Amygdala (tissue), 56 donors: ENCODE measurements at regions not wholly inside any gene's neighbourhood (a gene's known extent, or its start where the extent isn't known, plus 50 kb on each side); places are given as distances from the start of the nearest gene placed in this dataset.
"Not testable (repeated sequence)": the region's sequence is repeated elsewhere in the genome, so short reads cannot be mapped to it uniquely, and the experiment has no call there.

ENCODE experiments used
- DNase-seq, 56 donors: peaks; one replicate each; lab custom pipeline; 2025; lab: John Stamatoyannopoulos, UW

DNA sequence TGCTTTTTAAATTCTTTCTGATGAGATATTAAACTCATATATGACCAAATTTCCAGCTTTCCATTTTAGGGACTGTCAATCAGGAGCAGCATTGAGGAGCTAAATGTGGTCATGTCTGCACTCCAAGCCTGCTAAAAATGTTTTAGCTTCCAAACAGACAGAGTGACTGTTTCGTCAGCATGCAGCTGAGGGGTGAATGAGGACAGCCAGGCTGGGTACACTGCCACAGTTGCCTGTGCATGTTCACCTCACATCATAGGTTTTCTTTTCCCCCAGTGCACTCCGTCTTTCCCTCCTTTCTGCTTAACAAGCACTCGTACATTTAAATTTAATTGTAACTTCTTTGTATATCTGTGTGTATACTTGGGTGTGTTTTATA is 138.1 kb downstream of the ARRDC3 start:
- no peak for DNase-seq

DNA sequence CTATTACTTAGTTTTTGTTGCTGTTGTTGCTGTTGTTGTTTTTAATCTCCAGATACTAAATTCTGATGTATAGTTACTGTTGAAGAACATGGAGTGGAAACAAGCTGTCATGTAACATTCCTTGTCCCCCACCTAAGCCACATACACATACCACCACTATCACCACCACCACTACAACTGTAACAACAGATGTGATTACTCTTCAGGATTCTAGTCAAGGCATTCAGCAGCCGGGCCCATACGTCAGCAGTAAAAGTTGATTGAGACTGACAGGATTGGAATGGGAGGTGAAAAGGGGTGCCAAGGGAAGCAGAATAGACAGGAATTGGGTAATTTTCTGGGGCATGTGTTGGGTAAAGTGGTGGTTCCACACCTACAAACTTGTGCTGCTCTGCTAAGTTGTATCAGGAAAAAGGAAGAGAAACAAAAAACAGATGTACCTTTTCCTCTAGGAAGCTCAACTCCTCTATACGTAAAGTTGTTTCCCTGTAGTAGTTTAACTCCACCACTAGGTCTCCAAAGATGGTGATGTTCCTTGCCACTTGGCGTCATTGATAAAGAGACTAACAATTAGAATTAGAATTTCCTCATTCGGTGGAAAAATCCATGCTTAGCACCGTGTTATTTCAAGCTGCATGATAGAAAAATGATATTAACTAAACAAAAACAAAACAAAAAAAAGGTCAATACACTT is 138.6 kb downstream of the ARRDC3 start:
- DNase-seq = no peak

DNA sequence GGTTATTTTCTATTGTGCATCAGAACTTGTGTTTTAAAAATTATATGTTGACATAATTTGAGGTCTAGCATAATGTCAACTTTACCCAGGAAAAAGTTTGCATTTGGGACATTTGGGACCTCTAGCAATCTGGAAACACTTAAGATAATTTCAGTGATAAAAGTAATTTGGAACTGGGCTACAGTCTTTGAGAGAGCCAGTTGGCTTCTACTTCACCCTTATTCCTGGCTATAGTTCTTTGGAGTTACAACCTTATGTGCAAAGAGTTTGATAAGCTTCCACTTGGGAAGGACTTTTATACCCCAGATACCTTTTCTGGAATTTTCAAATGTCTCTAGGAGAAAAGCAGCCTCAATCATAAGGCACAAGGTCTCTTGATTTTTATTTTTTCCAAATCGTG is 139.3 kb downstream of the ARRDC3 start:
- DNase-seq = no peak

DNA sequence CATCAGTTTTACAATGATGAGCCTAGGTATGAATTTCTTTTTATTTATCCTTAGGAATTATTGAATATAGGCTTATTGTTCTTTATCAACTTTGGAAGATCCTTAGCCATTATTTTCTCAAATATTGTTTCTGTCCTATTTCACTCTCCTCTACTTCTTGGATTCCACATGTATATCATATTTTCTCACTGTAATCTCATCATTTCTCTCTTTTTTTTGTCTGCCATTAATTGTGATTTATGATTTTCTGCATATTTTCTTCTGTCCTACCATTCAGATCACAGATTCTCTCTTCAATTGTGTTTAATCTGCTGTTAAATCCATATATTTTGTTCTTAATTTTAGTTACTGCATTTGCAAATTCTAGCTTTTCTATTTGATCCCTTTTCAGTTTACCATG is 139.8 kb downstream of the ARRDC3 start:
- no peak for DNase-seq

DNA sequence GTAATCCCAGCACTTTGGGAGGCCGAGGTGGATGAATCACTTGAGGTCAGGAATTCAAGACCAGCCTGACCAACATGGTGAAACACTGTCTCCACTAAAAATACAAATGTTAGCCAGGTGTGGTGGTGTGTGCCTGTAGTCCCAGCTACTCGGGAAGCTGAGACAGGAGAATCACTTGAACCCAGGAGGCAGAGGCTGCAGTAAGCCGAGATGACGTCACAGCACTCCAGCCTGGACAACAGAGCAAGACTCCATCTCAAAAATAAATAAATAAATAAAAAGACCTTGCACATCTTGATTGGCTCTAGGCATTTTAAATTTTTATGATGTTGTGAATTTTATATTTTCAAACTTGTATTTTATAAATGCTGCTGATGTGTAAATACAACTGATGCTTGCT is 141.7 kb downstream of the ARRDC3 start:
- not testable (repeated sequence) for DNase-seq

DNA sequence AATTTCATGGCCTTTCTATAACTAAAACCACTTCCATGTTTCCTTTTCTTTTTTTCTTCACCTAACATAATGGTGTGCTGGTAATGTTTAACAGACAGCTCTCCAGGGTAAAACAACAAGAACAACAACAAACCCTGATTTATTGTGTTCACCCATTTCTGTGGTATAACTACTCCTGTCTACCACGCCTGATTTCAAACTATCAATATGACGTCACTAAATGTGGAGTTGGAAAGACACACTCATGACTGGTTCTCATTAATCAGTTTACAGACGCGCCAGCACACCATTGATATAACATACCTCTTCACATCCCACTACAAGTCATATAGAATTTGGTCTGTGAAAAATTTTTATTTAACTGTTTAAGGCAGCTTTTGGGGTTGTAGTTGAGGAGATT is 142.9 kb downstream of the ARRDC3 start:
- no peak for DNase-seq

DNA sequence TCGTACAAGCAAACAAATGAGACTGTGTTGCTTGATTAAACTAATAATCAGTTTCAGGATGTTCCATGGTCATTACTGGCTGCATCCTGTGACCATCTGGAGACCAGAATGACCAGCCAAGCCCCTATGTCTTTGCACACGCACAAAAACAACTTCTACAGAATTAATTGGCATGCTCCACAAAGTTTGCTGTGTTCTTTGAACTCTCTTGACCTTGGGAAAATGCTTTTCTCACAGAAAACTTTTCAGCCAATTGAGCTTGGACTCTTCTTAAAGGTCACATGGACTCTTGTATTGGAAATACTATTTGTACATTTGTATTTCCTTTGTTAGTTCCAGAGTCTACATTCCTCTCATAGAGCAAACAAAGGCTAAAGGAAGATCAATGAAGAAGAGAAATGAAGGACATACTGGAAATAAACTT is 147.8 kb downstream of the ARRDC3 start:
- no peak for DNase-seq

DNA sequence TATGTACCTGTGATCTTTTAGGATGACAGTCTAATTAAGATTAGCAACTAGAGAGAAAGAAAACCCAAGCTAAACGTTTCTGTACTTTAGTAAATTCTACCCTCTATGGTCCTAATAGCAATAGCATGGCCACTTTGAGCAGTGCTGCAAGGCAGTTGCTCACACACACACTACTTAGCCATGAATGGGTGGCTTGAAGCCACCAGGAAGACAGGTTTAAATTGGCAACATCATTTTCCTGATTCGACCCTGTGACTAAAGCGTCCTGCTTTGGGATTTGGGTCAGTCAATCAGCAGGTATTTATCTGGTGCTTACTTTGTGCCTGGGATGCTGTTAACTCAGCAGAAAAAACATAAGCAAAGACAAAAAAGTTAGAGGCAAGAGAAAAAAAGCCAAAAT is 150.6 kb downstream of the ARRDC3 start:
- DNase-seq = no peak

DNA sequence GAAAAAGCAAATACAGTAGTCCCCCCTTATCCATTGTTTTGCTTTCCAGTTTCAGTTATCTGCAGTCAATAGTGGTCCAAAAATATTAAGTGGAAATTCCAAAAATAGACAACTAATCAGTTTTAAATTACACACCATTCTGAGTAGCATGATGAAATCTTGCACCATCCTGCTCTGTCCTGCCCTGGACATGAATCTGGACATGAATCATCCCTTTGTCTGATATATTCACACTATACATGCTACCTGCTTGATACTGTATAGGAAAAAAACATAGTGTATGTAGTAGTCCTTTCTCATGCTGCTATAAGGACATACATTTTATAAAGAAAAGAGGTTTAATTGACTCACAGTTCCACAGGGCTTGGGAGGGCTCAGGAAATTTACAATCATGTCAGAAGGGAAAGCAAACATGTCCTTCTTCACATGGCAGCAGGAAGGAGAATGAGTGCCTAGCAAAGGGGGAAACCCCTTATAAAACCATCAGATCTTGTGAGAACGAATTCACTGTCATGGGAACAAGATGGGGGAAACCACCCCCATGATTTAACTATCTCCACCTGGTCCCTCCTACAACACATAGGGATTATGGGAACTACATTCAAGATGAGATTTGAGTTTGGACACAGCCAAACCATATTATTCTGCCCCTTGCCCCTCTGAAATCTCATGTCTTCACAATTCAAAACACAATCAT is 153.9 kb downstream of the ARRDC3 start:
- DNase-seq = no peak

DNA sequence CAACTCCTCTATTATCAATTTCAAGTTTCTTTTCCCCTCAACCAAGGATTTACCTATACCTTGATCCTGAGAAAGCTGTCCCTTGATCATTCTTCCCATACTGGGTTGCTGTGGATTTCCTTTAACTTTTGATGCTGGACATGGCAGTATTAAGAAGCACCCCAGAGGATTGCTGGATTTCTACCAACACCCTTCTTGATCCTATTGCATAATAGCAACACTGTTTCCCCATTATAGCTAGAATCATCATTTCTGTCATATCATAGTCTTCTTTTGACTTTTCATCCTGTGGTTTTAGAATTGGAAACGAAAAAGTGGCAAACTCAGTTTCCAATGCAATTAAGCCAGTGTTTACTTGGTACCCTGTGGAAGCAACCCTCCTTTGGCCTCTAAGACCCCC is 154.9 kb downstream of the ARRDC3 start:
- no peak for DNase-seq

DNA sequence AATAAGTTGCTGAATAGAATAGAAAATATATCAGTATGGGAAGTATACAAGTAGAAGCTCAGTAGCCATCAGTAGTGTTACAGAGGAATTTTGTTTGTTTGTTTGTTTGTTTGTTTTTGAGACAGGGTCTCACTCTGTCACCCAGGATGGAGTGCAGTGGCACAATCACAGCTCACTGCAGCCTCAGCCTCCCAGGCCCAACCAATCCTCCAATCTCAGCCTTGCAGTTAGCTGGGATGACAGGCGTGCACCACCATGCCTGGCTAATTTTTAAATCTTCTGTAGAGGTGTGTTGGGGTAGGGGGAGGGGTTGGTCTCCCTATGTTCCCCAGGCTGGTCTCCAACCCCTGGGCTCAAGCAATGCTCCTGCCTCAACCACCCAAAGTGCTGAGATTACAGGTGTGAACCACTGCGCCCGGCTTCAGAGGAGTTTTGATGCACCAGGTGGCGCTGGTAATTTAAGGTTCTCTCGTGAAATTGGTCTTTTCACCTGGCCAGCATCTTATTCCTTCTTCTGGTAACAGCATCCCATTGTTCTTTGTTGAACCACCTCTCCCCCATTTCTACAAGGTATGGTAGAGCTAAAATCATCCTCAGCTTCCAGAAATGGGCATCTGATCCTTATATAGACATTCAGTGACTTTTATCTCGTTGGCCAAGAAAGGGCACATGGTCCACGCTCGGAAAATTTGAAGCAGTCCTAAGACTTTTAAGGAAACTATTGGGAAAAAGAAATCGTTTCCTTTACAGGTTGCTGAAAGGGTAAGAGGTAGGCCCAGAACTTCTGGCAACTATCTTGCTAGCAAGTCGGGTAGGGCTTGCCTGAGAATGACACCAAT is 157.1 kb downstream of the ARRDC3 start:
- DNase-seq = peak in 2 of 56 donors; percentile 2 to 3

DNA sequence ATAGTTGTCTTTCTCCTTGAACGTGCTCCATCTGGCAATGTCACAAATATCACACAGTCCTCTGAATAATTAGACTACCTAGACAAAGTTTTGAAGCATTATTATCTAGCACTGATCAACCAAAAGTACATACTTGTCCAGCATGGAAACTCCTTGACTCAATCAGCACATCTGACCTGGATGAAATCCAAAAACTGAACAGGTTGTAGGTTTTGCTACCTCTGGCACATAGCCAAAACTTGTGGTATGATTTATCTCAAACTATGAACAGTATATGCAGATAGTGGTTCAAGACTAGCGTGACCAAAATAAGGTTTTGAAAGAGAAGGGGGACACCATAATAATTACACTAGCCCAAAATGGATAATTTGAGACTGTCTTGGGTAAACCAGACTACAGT is 158.1 kb downstream of the ARRDC3 start:
- no peak for DNase-seq

DNA sequence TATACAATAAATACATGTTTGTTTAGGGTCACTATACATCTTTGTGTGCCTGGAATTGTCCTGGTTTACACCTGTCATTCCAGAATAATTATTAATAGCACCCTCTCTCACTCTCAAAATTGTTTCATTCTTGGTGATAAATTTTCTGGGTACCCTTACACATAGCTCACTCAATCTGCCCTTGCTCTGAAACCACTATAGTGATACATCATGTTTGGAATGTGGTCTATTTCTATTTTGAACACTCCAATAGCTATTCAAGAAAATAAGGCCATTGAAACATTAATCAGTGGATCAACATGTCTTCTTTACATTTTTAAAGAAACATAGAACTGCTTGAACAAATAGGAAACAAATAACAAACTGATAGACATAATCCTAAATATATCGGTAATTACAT is 158.7 kb downstream of the ARRDC3 start:
- no peak for DNase-seq

DNA sequence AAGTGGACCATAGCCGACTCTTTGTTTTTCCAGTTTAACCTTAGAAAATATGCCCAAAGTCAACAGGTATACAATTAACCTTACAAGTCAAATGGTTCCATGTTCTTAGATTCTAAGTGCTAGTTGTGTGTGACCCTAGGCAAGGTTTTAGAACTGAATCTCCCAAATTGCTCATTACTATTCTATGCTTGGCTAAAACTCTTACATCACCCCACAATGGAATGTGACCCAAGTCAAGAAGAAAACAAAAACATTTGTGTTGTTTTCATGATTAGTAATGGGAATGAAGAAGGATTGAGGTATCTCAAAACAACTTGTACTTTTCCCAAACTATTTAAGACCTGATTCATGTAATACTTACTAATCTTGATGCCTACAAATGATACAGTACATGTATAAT is 159.2 kb downstream of the ARRDC3 start:
- no peak for DNase-seq

DNA sequence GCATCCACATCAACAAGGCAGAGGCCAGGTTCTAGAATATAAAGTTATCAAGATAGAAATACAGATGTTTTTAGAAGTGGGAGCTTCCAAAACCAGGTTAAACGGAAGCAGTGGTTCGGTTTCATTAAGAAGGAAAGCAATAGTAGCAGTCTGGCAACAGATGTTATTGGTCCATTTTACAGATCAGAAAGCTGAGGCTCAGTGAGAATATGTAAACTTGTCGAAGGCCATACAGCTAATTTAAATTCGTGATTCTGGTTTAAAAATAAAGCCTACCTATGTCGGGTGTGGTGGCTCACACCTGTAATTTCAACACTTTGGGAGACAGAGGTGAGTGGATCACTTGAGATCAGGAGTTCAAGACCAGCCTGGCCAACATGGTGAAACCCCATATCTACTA is 160.6 kb downstream of the ARRDC3 start:
- DNase-seq = no peak

DNA sequence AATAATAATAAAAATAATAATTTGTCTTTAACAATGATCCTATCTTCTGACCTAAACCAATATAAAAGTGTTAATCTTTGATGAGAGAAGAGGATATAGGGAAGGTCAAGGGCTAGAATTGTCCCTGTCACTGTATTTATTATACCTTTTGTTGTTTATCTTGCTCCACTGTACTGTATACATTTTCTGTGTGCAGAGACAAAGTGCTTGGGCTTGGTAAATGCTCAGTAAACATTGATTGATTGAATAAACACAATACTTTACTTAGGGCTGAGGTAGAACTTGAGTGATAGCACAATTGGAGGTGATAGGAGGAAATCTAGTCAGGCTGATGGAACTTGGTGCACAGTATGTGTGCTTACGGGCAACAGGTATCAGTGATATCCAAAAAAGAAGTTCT is 161.2 kb downstream of the ARRDC3 start:
- no peak for DNase-seq

DNA sequence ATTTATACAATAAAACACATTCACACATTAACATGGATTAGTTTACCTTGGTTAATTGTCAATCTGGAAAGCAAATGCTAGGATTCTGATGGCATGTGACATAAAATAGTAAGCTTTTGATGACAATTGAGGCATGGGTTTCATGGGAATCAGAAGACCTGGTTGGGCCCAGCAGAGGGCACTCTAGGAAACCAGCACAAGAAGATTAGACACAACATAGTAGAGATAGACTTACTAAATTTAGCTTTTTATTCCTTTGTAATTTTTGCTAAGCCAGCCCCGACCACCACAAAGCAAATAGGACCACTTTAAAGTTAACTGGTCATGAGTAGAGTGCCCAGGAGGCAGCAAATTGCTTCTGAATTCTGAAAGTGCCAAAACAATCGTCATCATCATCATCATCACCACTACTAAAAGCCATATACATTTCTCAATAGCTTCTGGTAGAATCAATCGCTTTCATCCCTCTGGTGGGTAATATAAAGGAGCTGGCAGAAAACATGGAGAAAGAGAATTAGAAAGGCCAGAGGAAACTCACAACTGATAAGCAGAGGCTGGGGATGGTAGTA is 163.2 kb downstream of the ARRDC3 start:
- peak in 10 of 56 donors; percentile 2 to 49 (median 8) for DNase-seq

DNA sequence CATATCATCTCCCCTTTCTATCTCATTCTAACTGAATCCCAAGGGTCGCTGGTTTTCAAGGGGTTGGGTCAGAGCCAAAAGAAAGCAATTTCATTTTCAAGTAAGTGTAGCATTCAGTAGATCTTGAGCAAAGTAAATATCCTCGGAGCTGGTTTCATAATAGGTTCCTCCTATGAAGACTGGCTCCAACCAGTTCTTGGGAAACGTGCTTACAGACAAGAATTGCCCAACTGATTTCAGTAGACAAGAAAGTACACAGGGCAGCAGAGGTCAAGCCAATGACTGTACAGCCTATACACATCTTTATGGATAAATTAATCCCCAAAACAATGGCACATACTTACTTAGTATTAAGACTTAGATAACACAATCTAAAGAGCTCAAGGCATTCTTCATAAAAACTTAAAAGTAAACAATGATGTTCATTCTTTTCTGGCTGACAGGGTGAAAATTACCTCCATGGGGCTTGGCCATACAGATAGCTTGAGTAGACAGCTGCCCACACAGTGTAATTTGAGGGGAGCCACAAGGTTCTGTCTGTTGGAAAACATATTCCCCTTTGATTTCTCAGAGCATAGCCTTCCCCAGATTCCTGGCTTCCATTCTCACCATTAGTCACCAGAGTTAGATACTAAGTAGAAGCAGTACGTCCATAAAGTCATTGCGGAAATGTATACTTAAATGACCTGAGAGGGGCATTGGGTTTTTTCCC is 163.9 kb downstream of the ARRDC3 start:
- DNase-seq = peak in 2 of 56 donors; percentile 1 to 3

DNA sequence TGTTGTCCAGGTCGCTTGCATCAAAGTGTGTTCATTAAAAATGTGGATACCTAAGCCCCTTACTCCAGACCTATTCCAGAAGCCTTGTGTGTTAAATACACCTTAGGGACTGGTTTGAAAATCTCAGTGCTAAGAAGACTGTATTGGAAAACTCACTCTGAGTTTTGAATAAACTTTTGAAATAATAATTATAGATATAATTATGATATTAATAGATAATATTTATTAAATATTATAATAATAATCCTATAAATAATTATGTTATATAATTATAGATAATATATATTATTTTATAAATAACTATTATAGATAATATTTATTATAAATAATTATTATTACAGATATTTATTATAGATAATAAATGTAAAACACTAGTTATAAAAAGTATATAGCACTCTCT is 165.3 kb downstream of the ARRDC3 start:
- DNase-seq = no peak

DNA sequence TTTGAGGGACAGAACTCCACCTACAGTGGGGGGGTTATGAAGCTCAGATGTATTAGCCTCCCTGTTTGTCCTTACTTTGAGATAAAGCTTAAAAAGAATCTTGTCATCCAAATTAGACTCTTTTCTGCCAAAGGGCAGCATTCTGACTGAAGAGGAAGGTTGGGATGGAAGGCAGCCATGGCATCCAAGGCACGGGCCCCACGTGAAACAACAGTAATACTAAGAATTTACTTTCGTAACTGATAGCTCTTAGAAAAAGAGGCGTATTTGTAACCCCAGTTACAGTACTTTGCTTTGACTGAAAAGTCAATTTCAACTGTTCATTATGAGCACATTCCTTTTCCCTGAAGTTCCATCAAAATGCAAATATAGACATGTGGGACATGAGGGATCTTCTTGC is 168.5 kb downstream of the ARRDC3 start:
- DNase-seq = no peak
